GM12891 (cell line): ENCODE measurements at regions not wholly inside any gene's neighbourhood (a gene's known extent, or its start where the extent isn't known, plus 50 kb on each side); places are given as distances from the start of the nearest gene placed in this dataset.

Experiments used
- PAX5 ChIP-seq: IDR thresholded peaks from 2 replicates; pipeline ENCODE4 v1.6.1; 2011; ENCODE audit warnings: low read length, moderate library complexity, mild to moderate bottlenecking; ENCODE audit not compliant: insufficient read depth, severe bottlenecking
- POLR2A ChIP-seq: IDR thresholded peaks from 2 replicates; pipeline ENCODE4 v1.6.1; 2011; ENCODE audit warnings: low read depth, low read length, control low read depth
- POLR2AphosphoS5 ChIP-seq: IDR thresholded peaks from 2 replicates; pipeline ENCODE4 v1.6.1; 2011; ENCODE audit warnings: low read depth, low read length, control low read depth
- TAF1 ChIP-seq: IDR thresholded peaks from 2 replicates; pipeline ENCODE4 v1.6.1; 2011; ENCODE audit warnings: low read depth, low read length, control low read depth

DNA sequence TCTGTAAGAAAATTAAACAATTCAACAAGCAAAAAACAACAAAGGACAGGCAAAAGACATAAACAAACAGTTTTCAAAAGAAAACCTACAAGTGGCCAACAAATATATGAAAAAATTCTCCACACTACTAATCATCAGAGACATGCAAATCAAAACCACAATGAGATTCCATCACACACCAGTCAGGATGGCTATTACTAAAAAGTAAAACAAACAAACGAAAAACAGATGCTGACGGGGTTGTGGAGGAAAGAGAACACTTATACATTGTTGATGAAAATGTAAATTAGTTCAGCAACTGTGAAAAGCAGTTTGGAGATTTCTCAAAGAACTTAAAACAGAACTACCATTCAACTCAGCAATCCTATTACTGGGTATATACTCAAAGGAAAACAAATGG lies 537.6 kb downstream of the HDGFL1 start:
- TF ChIP-seq POLR2A: no peak
- no peak for TF ChIP-seq POLR2AphosphoS5
- no peak for TF ChIP-seq PAX5
- TF ChIP-seq TAF1: no peak
